NOMO-1 treated with DMSO at 0.1 percent for 48 hours (cell line): ENCODE measurements at regions not wholly inside any gene's neighbourhood (a gene's known extent, or its start where the extent isn't known, plus 50 kb on each side); places are given as distances from the start of the nearest gene placed in this dataset.
A peak's percentile ranks its signal among the peaks of the same experiment; 100 is the strongest.

Experiments
- DNase-seq: peaks from one replicate; lab custom pipeline; 2025; ENCODE audit not compliant: unreplicated experiment; lab: John Stamatoyannopoulos, UW

- DNase-seq, result no peak
These were observed 2275.1 kb downstream of the PCDH7 start for GRCh38 chr4:32994981-32995881.

GRCh38 chr4:33013282-33013681 lies 2293.1 kb downstream of the PCDH7 start:
- DNase-seq, result no peak

GRCh38 chr4:33025236-33025635 lies 2305.1 kb downstream of the PCDH7 start:
- no peak for DNase-seq

- no peak for DNase-seq
These were observed 2309.8 kb downstream of the PCDH7 start for GRCh38 chr4:33029976-33030375.

DNA sequence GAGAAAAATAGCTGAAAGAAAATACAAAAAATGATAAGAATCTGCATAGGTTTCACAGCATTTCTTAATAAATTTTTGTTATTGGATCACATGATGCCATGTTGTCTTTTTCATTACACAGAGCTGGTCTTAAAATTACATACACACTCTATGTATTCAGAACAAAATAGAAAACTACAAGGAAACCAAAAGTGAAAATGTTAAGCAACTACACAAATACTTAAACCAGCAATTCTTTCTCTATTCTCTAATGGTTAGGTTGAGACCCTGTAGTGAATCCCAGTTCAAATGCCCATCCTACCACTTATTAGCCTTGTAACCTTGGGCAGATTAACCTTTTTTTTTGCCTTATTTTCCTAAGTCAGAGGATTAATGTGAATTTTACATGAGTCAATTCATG lies 2311.2 kb downstream of the PCDH7 start:
- no peak for DNase-seq

DNA sequence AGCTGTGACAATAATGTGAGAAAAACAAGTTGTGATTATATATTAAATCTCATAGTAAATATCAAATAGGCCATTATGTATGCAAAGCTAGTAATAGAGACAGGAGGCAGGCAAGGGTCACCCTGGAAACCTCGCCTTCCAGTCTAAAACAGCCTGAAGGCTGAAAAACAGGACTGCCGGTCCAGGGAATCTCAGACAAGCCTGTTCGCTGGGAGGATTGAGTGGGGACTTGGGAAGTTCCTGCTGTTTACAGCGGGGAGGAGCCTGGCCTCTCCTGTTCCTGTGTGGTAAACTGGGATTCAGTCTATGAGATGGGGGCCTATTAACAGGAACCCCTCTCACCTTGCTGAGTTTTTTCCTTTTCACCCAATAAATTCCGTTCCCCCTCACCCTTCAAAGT lies 2317.3 kb downstream of the PCDH7 start:
- no peak for DNase-seq

DNA sequence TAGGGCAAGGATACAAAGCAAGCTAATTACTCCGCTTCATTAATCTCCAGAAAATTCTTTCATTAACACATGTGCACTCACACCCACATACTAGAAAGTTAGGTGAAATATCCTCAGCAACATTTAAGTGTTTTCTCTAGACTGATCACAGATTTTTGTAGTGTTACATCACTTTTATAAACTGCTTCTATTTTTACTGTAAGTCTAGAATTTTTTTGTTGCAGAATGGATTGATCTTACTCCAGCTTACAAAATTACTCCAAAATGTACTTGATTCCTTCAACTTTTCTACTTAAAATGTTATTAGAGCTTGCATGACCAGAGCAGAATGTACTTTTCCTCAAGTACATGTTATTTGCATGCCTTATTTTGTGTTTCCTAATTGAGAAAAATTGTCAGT lies 2325.2 kb downstream of the PCDH7 start:
- no peak for DNase-seq

GRCh38 chr4:33052241-33052640 lies 2332.1 kb downstream of the PCDH7 start:
- DNase-seq, result no peak

GRCh38 chr4:33054161-33054560 lies 2334.0 kb downstream of the PCDH7 start:
- no peak for DNase-seq

DNA sequence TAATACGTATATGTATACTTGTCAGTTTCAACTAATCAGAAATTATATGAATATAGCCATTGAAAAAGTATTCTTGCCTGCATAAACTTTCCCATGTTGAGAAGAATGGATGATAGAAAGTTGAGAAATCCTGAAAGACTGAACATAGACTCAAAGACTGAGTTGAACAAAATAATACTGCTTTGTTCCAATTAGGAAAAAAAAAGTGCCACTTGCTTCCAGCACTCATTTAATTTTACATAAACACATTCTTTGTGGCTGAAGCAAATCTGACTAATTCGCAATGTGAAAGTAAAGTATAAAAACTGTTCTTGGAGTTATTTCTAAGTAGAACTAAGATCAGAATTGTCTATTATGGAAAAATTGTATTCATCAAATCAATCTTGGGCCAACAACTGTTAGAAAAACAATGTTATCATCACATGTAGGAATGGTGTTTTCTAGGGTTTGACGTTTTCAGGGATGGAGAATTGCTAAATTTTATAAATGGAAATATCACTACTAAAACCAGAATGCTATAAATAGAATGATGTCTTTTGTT lies 2334.6 kb downstream of the PCDH7 start:
- no peak for DNase-seq

DNA sequence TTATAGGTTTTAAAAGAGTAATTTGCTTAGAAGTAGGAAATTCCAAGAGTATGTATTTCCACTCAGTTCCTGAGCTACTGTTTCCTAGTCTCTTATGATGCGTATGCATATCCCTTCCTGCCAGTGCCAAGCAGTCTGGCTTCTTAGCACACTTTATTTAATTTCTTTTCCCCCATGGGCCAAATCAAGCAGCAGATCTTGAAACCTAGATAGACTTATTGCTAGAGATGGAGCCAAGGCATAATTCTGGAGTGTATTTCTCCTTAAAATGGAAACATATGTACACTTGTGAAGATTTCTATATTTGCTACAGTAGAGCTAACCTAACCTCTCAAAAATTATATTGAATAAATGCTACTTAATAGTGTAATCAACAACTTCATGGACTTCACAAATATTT lies 2337.6 kb downstream of the PCDH7 start:
- DNase-seq, result no peak

- DNase-seq, result no peak
These were observed 2338.8 kb downstream of the PCDH7 start for GRCh38 chr4:33058998-33059397.

DNA sequence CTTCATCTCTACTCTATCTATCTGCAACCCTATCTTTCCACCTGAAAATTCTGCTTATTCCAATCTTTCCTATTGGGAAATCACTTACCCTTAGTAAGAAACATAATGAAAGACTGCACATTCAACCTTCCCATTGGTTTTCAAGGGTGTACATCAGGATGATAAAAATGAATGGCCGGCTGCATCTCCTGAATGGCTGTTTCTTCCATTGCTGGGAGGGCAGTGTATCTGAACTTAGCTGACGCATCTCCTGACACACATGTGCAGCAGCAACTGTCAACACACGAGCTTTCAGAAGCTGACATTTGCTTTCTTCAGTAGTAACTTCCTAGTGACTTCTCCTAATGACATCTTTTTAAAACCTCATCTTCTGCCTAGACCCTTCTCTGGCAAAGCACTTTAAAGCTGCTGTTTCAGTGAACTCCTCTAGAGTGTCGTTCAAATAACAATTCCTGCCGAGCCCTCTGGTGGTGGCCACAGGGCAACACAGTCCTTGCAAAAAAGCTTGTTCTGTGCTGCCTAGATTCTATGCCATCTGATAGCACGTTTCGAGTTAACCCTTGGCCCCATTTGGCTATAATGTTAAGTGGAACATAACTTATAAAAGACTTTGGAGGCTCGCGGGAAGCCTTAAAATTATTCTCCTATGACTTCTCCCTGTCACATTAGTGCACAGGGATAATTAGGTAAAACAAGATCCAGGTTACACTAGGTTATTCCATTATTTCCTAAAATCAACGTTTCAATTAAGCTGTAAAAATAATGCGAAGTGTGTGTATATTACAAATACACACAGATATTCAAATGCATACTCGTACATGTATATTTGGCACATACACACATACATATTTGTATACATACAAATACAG lies 2340.7 kb downstream of the PCDH7 start:
- DNase-seq, result peak; percentile 25

- no peak for DNase-seq
These were observed 2341.6 kb downstream of the PCDH7 start for GRCh38 chr4:33061727-33062126.

DNA sequence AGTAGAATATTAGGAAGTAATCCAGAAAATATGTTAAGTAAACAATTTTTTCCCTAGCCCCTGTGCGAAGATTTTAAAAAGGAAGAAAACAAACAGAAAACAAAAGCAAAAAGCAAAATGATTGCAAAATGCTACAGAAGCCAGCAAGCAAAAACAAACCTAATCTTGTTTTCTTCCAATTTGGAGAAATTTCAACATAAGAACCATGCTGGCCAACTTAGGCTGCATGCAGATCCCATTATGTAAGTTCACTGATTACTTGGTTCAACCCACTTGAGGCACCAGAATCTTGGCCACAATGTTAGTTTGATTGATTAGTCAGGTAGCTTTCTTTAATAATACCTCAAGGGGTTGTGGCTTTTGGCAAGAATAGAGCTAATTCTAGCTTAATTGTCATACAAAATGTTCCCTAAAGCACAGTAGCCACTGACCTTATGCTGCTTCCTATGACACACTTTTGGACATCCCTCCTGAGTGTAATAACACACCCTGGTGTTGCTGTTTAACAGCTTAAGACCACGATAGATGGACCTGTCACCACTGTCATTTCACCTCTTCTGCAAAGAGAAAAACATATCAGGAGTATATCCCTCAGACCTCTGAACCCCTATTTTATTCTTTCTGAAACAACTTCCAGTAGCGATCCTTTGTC lies 2342.1 kb downstream of the PCDH7 start:
- DNase-seq, result no peak

DNA sequence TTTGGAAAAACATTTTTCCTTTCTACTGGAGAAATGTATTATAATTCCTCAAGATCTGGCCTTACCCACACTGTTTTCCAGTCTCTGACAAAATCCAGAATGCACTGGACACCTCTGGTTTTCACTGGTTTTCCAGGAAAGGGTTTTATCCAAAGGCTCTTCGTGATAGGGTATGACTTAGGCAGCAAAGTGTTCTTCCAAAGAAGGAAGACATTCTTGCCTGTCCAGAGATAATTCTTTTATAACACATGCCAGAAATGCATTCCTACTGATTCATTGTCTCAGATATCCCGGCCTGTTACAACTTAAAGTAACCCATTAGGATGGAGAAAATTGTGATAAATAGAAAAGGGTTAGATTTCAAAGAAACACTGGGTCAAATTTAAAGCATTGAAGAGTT lies 2343.1 kb downstream of the PCDH7 start:
- no peak for DNase-seq

DNA sequence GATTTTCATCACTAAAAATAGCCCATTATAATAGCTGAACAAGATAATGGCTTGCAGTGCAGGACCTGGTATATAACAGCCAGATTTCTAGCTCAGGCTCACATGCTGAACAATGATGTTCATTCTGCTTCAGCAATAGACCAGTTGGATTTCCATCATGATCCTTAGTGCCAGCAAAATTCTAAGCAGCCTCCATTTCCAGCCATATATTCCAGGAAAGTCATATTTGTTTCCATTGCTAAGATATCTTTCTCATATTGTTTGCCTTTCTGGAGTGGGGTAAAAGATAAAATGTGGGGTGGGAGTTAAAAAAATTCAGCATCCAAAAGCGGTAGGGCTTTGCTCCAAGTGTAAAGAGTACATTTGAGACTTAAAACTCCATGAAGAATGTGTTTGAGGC lies 2344.1 kb downstream of the PCDH7 start:
- no peak for DNase-seq

DNA sequence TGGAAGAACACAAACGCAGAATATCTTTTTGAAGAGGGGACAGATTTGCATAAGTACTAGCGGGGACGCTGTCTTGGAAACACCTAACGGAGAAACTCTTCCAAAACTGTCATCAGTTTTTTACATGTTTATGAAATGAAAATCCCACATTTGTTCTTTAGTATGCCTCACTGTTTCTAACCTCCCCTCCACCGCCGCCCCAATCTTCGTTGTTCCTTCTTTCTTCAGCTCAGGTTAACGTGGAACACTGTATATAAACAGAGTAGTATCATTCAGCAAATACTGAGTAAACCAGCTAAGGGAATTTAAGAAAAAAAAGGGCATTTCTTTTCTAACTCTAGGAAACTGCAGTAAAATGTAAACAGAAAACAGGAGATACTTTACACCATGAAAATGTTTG lies 2345.6 kb downstream of the PCDH7 start:
- no peak for DNase-seq

DNA sequence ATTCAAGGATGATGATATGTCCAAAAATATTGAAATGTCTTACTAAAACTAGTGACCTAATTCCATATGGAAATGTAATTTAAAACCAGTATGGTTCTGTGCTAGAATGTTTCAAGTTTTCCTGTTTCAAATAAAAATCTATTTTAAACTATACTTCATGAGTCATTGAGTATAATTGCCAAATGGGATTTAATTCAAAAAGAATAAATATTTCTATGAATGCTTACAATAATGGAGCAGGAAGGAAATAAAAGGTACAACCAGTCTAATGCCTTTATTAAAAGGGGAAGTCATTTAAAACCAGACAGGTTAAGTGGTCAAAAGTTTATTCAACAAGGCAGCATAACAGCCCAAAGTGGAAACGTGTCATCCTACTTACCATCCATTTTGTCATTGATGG lies 2347.1 kb downstream of the PCDH7 start:
- no peak for DNase-seq

DNA sequence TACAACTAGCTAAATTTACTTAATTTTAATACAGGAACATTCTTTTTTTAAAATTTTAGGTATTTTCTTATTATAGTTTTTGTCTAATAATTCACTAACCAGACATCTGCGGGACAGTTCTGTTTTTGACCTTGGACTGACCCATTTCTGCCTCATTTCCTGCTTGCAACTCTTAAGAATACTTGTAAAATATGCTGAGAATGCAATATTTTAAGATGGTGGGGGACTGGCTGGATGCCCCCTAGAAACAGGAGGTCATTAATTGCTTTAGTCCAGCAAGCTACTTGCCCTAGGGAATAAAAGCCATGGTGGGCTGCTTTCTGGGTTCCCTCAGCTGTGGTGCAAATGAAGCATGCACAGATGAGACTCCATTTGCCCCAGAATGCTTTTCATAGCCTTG lies 2348.4 kb downstream of the PCDH7 start:
- DNase-seq, result no peak

- DNase-seq, result no peak
These were observed 2351.4 kb downstream of the PCDH7 start for GRCh38 chr4:33071535-33071934.
